ENCODE measurements at regions not wholly inside any gene's neighbourhood (a gene's known extent, or its start where the extent isn't known, plus 50 kb on each side); places are given as distances from the start of the nearest gene placed in this dataset.
"Not testable (repeated sequence)": the region's sequence is repeated elsewhere in the genome, so short reads cannot be mapped to it uniquely, and the experiment has no call there.

GRCh38 chr2:82333697-82334096 is 2029.1 kb upstream of the LRRTM1 start:
- Histone ChIP-seq H3K27me3 (ENCODE audit: control insufficient read depth, insufficient read depth, low read length) (no peaks in the 10 kb centered on the region), H3K4me3 (ENCODE audit: low read depth in 2 of 2, low read length in 2 of 2) (no peak overlapping the region), H3K9me3 (ENCODE audit: control insufficient read depth, insufficient read depth, low read depth, low read length) (no peaks in the 10 kb centered on the region), H3K36me3 (ENCODE audit: control insufficient read depth, insufficient read depth, low read length) (no peaks in the 10 kb centered on the region), H3K4me1 (ENCODE audit: control insufficient read depth, insufficient read depth, low read length) (no peaks in the 10 kb centered on the region), H3K27ac (ENCODE audit: low read length) (no peak overlapping the region)
- DNase-seq (ENCODE audit: low read depth, low spot score): no peak
- POLR2A ChIA-PET: no interaction called here
- BruUV-seq (replicated peaks): no TSS peak
- intact Hi-C loops (cut with micrococcal nuclease; ENCODE audit: unreplicated experiment): no loop called here
- CTCF ChIA-PET: no interaction called here
- TF ChIP-seq POLR2AphosphoS5 (IDR thresholded peaks at IDR 0.05; ENCODE audit: low read depth, low read length) (no peak), CTCF (IDR thresholded peaks at IDR 0.05) (no peak), SIN3A (IDR thresholded peaks at IDR 0.05; ENCODE audit: borderline replicate concordance, insufficient read depth, low read depth, low read length) (no peak), REST (IDR thresholded peaks at IDR 0.05; ENCODE audit: insufficient read depth in 1 of 2, low read depth in 2 of 2, low read length in 1 of 2) (no peak), TCF7L2 (IDR thresholded peaks at IDR 0.05; ENCODE audit: low read depth, low read length) (no peak)
- ATAC-seq: no peak
- in situ Hi-C loops (cut with HindIII; ENCODE audit: low pct_unique_long_range_greater_than_20kb, low sequenced_read_pairs): no loop called here

- no peaks in the 10 kb centered on the region for H3K4me1 ChIP-seq (ENCODE audit: control insufficient read depth, insufficient read depth, low read length)
- H3K27me3 ChIP-seq (ENCODE audit: control insufficient read depth, insufficient read depth, low read length): no peaks in the 10 kb centered on the region
- H3K4me3 ChIP-seq (ENCODE audit: low read depth in 2 of 2, low read length in 2 of 2): no peak overlapping the region
- H3K9me3 ChIP-seq (ENCODE audit: control insufficient read depth, insufficient read depth, low read depth, low read length): no peaks in the 10 kb centered on the region
- ChIA-PET POLR2A (no interaction called here), CTCF (interaction anchor here (0.6 kb wide), 1 partner anchor 429 kb away, joined by 5 read pairs; no protein-coding TSS in a partner anchor)
- no peak overlapping the region for H3K27ac ChIP-seq (ENCODE audit: low read length)
- H3K36me3 ChIP-seq (ENCODE audit: control insufficient read depth, insufficient read depth, low read length): no peaks in the 10 kb centered on the region
- intact Hi-C loops (cut with micrococcal nuclease; ENCODE audit: unreplicated experiment): no loop called here
- DNase-seq (ENCODE audit: low read depth, low spot score) (no peak), ATAC-seq (no peak)
- in situ Hi-C loops (cut with HindIII; ENCODE audit: low pct_unique_long_range_greater_than_20kb, low sequenced_read_pairs): no loop called here
- no TSS peak for BruUV-seq (replicated peaks)
- TF ChIP-seq CTCF (IDR thresholded peaks at IDR 0.05) (no peak), TCF7L2 (IDR thresholded peaks at IDR 0.05; ENCODE audit: low read depth, low read length) (no peak), SIN3A (IDR thresholded peaks at IDR 0.05; ENCODE audit: borderline replicate concordance, insufficient read depth, low read depth, low read length) (no peak), POLR2AphosphoS5 (IDR thresholded peaks at IDR 0.05; ENCODE audit: low read depth, low read length) (no peak), REST (IDR thresholded peaks at IDR 0.05; ENCODE audit: insufficient read depth in 1 of 2, low read depth in 2 of 2, low read length in 1 of 2) (no peak)
Measured at GRCh38 chr2:82330155-82330554, 2025.6 kb upstream of the LRRTM1 start.

- in situ Hi-C loops (cut with HindIII; ENCODE audit: low pct_unique_long_range_greater_than_20kb, low sequenced_read_pairs); H3K36me3 ChIP-seq (ENCODE audit: control insufficient read depth, insufficient read depth, low read length): not testable (repeated sequence)
Measured at GRCh38 chr2:82326180-82326767, 2021.7 kb upstream of the LRRTM1 start.

More at GRCh38 chr2:82326180-82326767, 2021.7 kb upstream of the LRRTM1 start:
- H3K4me3 ChIP-seq (ENCODE audit: low read depth in 2 of 2, low read length in 2 of 2); H3K9me3 ChIP-seq (ENCODE audit: control insufficient read depth, insufficient read depth, low read depth, low read length); DNase-seq (ENCODE audit: low read depth, low spot score); ATAC-seq; H3K4me1 ChIP-seq (ENCODE audit: control insufficient read depth, insufficient read depth, low read length); intact Hi-C loops (cut with micrococcal nuclease; ENCODE audit: unreplicated experiment); CTCF ChIA-PET; POLR2A ChIA-PET; H3K27ac ChIP-seq (ENCODE audit: low read length); BruUV-seq (replicated peaks); H3K27me3 ChIP-seq (ENCODE audit: control insufficient read depth, insufficient read depth, low read length): not testable (repeated sequence)

Data from Panc1 (cell line).